Transverse colon (tissue), 4 donors: ENCODE measurements at regions not wholly inside any gene's neighbourhood (a gene's known extent, or its start where the extent isn't known, plus 50 kb on each side); places are given as distances from the start of the nearest gene placed in this dataset.

ENCODE experiments used
- DNase-seq: peaks from one replicate; pipeline ENCODE4 v3.0.0-alpha.2; 2019
- H3K27ac ChIP-seq, 4 donors: fragments of 200-600 bp; sonication (generic); 2 replicates each; pipeline ENCODE4 v1.5.1; 2016 to 2018; ENCODE audit warnings: inconsistent platforms in 4 of 4
- H3K27me3 ChIP-seq: fragments of 200-600 bp; sonication (generic); 2 replicates; pipeline ENCODE4 v1.5.1; 2017; ENCODE audit warnings: inconsistent platforms
- H3K36me3 ChIP-seq, 4 donors: fragments of 200-600 bp; sonication (generic); 2 replicates each; pipeline ENCODE4 v1.5.1; 2017 to 2019; ENCODE audit warnings: inconsistent platforms in 4 of 4
- H3K4me1 ChIP-seq, 4 donors: fragments of 200-600 bp; sonication (generic); 2 replicates each; pipeline ENCODE4 v1.5.1; 2017 to 2020; ENCODE audit warnings: inconsistent platforms in 4 of 4
- H3K4me3 ChIP-seq, 4 donors: fragments of 200-600 bp; sonication (generic); 1 replicate in 1 of 4; 2 replicates in 3 of 4; pipeline versions ENCODE4 v1.5.1 to v1.6.1; 2017 to 2019; ENCODE audit warnings: inconsistent platforms in 4 of 4
- H3K9me3 ChIP-seq, 2 donors: fragments of 200-600 bp; sonication (generic); 2 replicates each; pipeline ENCODE4 v1.5.1; 2017 to 2019; ENCODE audit warnings: inconsistent platforms in 2 of 2
- EP300 ChIP-seq: sonication (generic); formaldehyde crosslinking; IDR thresholded peaks from one replicate; pipeline ENCODE4 v1.6.1; 2017; ENCODE audit warnings: antibody characterized with exemption, low read depth
- POLR2A ChIP-seq: fragments of 450-650 bp; IDR thresholded peaks from one replicate; pipeline ENCODE4 v1.6.1; 2016; ENCODE audit warnings: antibody characterized with exemption, mild to moderate bottlenecking, moderate library complexity
- POLR2AphosphoS5 ChIP-seq, 3 donors: sonication (generic); formaldehyde crosslinking; IDR thresholded peaks; one replicate each; pipeline ENCODE4 v1.6.1; 2016; ENCODE audit warnings: antibody characterized with exemption in 3 of 3
- WGBS, 2 donors: methylation state at CpG; one replicate each; pipeline ENCODE4 v1.1.5; 2018; ENCODE audit warnings: low coverage in 1 of 2; 5-methylcytosine and 5-hydroxymethylcytosine counted together
- in situ Hi-C, 4 donors: fragments of 200-750 bp; cut with MboI; loops; one replicate each; pipeline versions ENCODE4 v1.15.0 to v1.15.1; 2017; ENCODE audit warnings: low sequenced_read_pairs in 3 of 4, low pct_ligation_motif_present in 1 of 4, low pct_unique_long_range_greater_than_20kb in 1 of 4
- intact Hi-C: fragments of 100-400 bp; cut with DNase I; formaldehyde crosslinking; loops from one replicate; pipeline ENCODE4 v1.15.1; 2023; ENCODE audit warnings: low total_unique reads
- TF ChIP-seq, protein P1 (sequence below), 5 experiments: fragments of 200-600 bp in 3 of 5; fragments of 450-650 bp in 2 of 5; sonication (generic) in 3 of 5; IDR thresholded peaks; 1 replicate in 2 of 5; 2 replicates in 3 of 5; pipeline ENCODE4 v1.5.1; 2016 to 2017; ENCODE audit warnings: antibody characterized with exemption in 5 of 5, inconsistent platforms in 3 of 5, mild to moderate bottlenecking in 2 of 5, moderate library complexity in 1 of 5

DNA sequence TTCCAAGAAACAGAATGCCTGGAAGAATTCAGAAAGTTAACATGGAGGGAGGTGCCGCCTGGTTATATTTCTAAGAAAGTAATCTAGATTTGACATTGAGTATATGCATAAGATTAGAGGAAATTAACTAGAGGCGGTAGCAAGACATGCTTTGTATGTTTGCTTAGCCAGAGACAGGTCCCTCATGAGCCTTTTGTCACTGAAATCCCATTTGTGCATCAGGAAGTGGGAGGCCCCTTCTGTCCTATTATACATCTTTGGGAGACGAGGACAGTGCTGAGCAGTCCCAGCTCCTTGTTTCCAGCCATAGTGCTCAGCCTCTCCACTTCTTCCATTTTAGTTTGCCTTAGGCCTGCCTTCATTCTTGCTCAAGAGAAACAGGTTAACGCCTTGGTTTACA is 115.4 kb upstream of the LHCGR start:
- no peaks in the 10 kb centered on the region for H3K4me1 ChIP-seq
- no peak for DNase-seq
- H3K27ac ChIP-seq: no peak overlapping the region
- no peaks in the 10 kb centered on the region for H3K27me3 ChIP-seq
- 61 to 75% methylated on average over 4 of the region's 4 CpGs for WGBS, 2 donors
- TF ChIP-seq POLR2AphosphoS5 (IDR thresholded peaks at IDR 0.05) (no peak), EP300 (no peak), POLR2A (no peak)
- TF ChIP-seq, protein P1, sequence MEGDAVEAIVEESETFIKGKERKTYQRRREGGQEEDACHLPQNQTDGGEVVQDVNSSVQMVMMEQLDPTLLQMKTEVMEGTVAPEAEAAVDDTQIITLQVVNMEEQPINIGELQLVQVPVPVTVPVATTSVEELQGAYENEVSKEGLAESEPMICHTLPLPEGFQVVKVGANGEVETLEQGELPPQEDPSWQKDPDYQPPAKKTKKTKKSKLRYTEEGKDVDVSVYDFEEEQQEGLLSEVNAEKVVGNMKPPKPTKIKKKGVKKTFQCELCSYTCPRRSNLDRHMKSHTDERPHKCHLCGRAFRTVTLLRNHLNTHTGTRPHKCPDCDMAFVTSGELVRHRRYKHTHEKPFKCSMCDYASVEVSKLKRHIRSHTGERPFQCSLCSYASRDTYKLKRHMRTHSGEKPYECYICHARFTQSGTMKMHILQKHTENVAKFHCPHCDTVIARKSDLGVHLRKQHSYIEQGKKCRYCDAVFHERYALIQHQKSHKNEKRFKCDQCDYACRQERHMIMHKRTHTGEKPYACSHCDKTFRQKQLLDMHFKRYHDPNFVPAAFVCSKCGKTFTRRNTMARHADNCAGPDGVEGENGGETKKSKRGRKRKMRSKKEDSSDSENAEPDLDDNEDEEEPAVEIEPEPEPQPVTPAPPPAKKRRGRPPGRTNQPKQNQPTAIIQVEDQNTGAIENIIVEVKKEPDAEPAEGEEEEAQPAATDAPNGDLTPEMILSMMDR (IDR thresholded peaks at IDR 0.05): no peak
- H3K36me3 ChIP-seq: no peaks in the 10 kb centered on the region
- intact Hi-C loops (no loop called here), in situ Hi-C loops (no loop called here)
- H3K9me3 ChIP-seq: no peaks in the 10 kb centered on the region
- no peak overlapping the region for H3K4me3 ChIP-seq

DNA sequence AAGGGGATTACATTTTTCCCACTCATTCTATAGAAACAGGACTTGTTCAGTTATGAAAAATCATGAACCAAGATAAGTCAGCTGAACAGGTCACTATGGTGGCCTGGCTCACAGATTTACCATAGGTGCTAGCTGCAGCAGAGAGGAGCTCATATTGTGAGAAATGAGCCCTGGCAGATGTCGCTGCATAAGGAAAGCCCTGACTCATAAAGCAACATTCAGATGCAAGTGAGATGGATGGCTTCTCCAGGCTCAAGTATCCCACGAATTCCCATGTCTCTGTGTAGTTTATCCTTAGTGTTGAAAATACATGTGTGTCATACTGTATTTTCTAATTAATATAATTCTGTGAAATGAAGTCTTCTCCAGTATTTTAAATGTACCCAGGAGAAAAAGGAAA is 115.0 kb upstream of the LHCGR start:
- Histone ChIP-seq H3K9me3 (no peaks in the 10 kb centered on the region), H3K4me3 (no peak overlapping the region), H3K4me1 (no peaks in the 10 kb centered on the region), H3K36me3 (no peaks in the 10 kb centered on the region), H3K27me3 (no peaks in the 10 kb centered on the region), H3K27ac (no peak overlapping the region)
- 43 to 61% methylated on average over 2 of the region's 2 CpGs for WGBS, 2 donors
- no peak for DNase-seq
- in situ Hi-C loops: no loop called here
- intact Hi-C loops: no loop called here
- TF ChIP-seq EP300: no peak
- TF ChIP-seq POLR2AphosphoS5 (IDR thresholded peaks at IDR 0.05): no peak
- TF ChIP-seq, protein P1 (IDR thresholded peaks at IDR 0.05): no peak
- no peak for TF ChIP-seq POLR2A

DNA sequence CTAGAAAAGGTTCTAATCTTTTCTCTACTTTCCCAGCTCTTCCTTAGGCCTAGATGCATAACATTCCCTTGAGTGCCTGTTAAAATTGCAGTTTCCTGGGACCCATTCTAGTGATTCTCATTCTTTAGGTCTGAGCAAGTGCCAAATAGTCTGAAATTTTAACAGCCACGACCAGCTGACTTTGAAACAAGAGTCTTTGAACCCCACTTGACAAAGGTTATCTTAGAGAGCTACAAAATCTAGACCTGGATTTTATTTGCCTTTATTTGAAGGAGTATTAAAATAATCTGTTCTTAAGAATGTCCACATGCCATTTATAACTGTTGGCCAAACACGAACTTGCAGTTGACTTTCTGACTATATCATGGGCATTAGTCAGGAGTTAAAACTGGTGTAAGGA is 110.2 kb upstream of the LHCGR start:
- TF ChIP-seq POLR2A (no peak), POLR2AphosphoS5 (IDR thresholded peaks at IDR 0.05) (no peak), EP300 (no peak)
- TF ChIP-seq, protein P1 (IDR thresholded peaks at IDR 0.05): no peak
- Histone ChIP-seq H3K4me3 (no peak overlapping the region), H3K4me1 (no peaks in the 10 kb centered on the region), H3K9me3 (no peaks in the 10 kb centered on the region), H3K27ac (no peak overlapping the region), H3K36me3 (no peaks in the 10 kb centered on the region), H3K27me3 (no peaks in the 10 kb centered on the region)
- in situ Hi-C loops: no loop called here
- intact Hi-C loops: no loop called here
- no peak for DNase-seq
- WGBS, 2 donors: 40 to 57% methylated on average over 2 of the region's 2 CpGs

DNA sequence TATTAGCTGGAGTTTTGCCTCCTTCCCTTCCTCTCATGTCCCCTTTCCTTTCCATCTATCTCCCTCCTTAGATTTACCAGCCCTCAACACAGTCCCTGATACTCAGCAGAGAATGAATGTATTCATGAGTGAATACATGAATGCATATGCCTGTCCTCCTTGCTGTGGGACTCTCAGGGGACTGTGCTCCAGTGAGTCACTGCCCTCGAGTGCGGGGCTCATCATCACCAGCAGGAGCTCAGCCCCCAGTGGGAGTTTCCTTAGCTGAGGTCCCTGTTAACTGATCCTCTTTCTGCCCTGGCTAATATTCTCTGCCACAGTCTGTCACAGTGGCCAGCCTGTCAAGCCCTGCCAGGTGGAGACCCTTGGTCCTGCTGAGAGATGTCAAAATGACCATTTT is 104.9 kb upstream of the LHCGR start:
- H3K27me3 ChIP-seq: peaks cover 2% of the 10 kb centered on the region
- in situ Hi-C loops (no loop called here), intact Hi-C loops (no loop called here)
- no peak overlapping the region for H3K4me3 ChIP-seq
- DNase-seq: no peak
- no peaks in the 10 kb centered on the region for H3K36me3 ChIP-seq
- H3K9me3 ChIP-seq: no peaks in the 10 kb centered on the region
- 71% methylated on average over 2 of the region's 2 CpGs; no CpG with 5 or more reads in 1 of the 2 donors for WGBS, 2 donors
- no peak for TF ChIP-seq POLR2AphosphoS5 (IDR thresholded peaks at IDR 0.05)
- TF ChIP-seq EP300: no peak
- TF ChIP-seq POLR2A: no peak
- TF ChIP-seq, protein P1 (IDR thresholded peaks at IDR 0.05): no peak
- H3K4me1 ChIP-seq: no peaks in the 10 kb centered on the region
- H3K27ac ChIP-seq: no peak overlapping the region
